Endodermal cell (in vitro differentiated cells): ENCODE measurements at regions not wholly inside any gene's neighbourhood (a gene's known extent, or its start where the extent isn't known, plus 50 kb on each side); places are given as distances from the start of the nearest gene placed in this dataset.
"Not testable (repeated sequence)": the region's sequence is repeated elsewhere in the genome, so short reads cannot be mapped to it uniquely, and the experiment has no call there.

ENCODE experiments used
- DNase-seq: peaks from one replicate; pipeline ENCODE4 v3.0.0-alpha.2; 2017
- H3K27ac ChIP-seq: 2 replicates; pipeline ENCODE4 v1.5.1; 2013; ENCODE audit warnings: mild to moderate bottlenecking, low read depth, low read length, moderate library complexity
- H3K27me3 ChIP-seq: 2 replicates; pipeline ENCODE4 v1.6.1; 2013; ENCODE audit warnings: mild to moderate bottlenecking, low read length, moderate library complexity; ENCODE audit not compliant: insufficient read depth, control insufficient read depth, poor library complexity, severe bottlenecking
- H3K36me3 ChIP-seq: 2 replicates; pipeline ENCODE4 v1.7.0; 2013; ENCODE audit warnings: mild to moderate bottlenecking, low read length, moderate library complexity; ENCODE audit not compliant: control insufficient read depth, insufficient read depth
- H3K4me1 ChIP-seq: one replicate; pipeline ENCODE4 v1.7.0; 2013; ENCODE audit warnings: low read length; ENCODE audit not compliant: control insufficient read depth, insufficient read depth
- H3K4me3 ChIP-seq: 2 replicates; pipeline ENCODE4 v1.5.1; 2013; ENCODE audit warnings: mild to moderate bottlenecking, low read length, moderate library complexity
- H3K9ac ChIP-seq: 2 replicates; pipeline ENCODE4 v1.6.1; 2013; ENCODE audit warnings: mild to moderate bottlenecking, low read length, moderate library complexity; ENCODE audit not compliant: poor library complexity, severe bottlenecking; ENCODE audit errors: extremely low read depth
- H3K9me3 ChIP-seq: 2 replicates; pipeline ENCODE4 v1.6.1; 2013; ENCODE audit warnings: mild to moderate bottlenecking, low read length, moderate library complexity; ENCODE audit not compliant: control insufficient read depth
- H3K27ac Mint-ChIP-seq: 2 replicates; pipeline ENCODE4 v1.8.0; 2020; ENCODE audit warnings: mixed read lengths
- H3K27me3 Mint-ChIP-seq: 2 replicates; pipeline ENCODE4 v1.8.0; 2021; ENCODE audit warnings: mild to moderate bottlenecking, mixed read lengths; ENCODE audit not compliant: insufficient read depth
- H3K36me3 Mint-ChIP-seq: 2 replicates; pipeline ENCODE4 v1.8.0; 2020; ENCODE audit warnings: low read depth, mixed read lengths
- H3K4me1 Mint-ChIP-seq: 2 replicates; pipeline ENCODE4 v1.8.0; 2020; ENCODE audit warnings: mixed read lengths
- H3K4me3 Mint-ChIP-seq: 2 replicates; pipeline ENCODE4 v1.8.0; 2020; ENCODE audit warnings: mild to moderate bottlenecking, moderate library complexity, mixed read lengths
- H3K9me3 Mint-ChIP-seq: 2 replicates; pipeline ENCODE4 v1.8.0; 2020; ENCODE audit warnings: mild to moderate bottlenecking, mixed read lengths
- WGBS, 2 experiments: methylation state at CpG; one replicate each; pipeline versions ENCODE4 v1.1.5 to v1.1.7; 2013; ENCODE audit warnings: missing lambda C conversion rate in 2 of 2, mixed read lengths in 1 of 2; ENCODE audit not compliant: insufficient coverage in 1 of 2, insufficient read length in 1 of 2; 5-methylcytosine and 5-hydroxymethylcytosine counted together
- TF ChIP-seq, protein P1 (sequence below): fragments of 200-600 bp; sonication (generic); conservative IDR thresholded peaks from 2 replicates; pipeline ENCODE4 v1.5.0; 2021; ENCODE audit warnings: antibody characterized with exemption, mild to moderate bottlenecking

DNA sequence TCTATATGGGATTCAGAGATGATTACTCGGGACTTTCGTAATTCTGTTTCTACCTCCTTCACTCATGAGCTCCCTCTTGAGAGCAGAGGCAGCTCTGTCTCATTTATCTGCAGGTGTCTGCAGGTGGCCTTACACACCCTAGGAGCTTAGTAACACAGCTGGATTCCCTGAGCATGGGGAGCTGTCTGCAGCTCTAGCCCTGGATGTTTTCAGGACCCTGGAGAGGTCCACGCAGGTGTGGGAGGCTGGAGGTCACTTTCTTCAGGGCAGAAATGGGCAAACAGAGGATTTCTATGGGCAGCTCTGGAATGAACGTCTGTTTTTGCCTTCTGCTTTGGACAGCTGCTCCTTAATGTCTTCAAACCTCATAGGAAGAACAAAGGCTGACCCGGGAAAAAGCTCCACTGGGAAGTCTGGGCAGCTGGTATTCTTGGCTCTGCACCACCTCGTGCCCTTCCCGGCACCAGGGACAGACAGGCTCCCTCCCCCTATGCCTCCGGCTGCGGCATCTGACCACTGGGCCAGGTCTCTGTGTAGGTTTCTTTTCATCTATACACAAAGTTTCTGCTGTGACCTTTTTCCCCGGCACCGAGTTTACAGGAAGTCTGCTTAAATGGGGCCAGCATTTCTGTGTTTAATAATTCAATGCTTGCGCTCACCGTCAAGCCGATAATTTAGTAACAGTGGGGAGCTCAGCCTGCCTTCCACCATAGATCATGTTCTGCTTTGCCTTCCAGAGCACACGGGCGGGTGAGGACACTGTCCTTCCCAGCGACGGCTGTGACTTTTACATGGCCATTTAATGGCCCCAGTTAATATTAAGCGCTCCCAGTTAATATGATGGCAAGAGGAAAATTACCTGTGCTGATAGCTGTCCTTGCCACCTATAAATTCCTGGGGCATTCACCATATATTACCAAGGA is 320.2 kb upstream of the SFSWAP start:
- H3K27me3 Mint-ChIP-seq = peaks cover 7% of the 10 kb centered on the region
- Histone ChIP-seq H3K9ac (no peak overlapping the region), H3K9me3 (peaks cover 4% of the 10 kb centered on the region), H3K27ac (no peak overlapping the region), H3K27me3 (no peaks in the 10 kb centered on the region), H3K4me3 (no peak overlapping the region), H3K4me1 (no peaks in the 10 kb centered on the region), H3K36me3 (no peaks in the 10 kb centered on the region)
- peaks cover 9% of the 10 kb centered on the region for H3K9me3 Mint-ChIP-seq
- H3K27ac Mint-ChIP-seq = no peak overlapping the region
- 76 to 78% methylated on average over 16 to 19 of the region's 19 CpGs for WGBS, 2 experiments
- H3K36me3 Mint-ChIP-seq = no peaks in the 10 kb centered on the region
- no peaks in the 10 kb centered on the region for H3K4me1 Mint-ChIP-seq
- TF ChIP-seq, protein P1, sequence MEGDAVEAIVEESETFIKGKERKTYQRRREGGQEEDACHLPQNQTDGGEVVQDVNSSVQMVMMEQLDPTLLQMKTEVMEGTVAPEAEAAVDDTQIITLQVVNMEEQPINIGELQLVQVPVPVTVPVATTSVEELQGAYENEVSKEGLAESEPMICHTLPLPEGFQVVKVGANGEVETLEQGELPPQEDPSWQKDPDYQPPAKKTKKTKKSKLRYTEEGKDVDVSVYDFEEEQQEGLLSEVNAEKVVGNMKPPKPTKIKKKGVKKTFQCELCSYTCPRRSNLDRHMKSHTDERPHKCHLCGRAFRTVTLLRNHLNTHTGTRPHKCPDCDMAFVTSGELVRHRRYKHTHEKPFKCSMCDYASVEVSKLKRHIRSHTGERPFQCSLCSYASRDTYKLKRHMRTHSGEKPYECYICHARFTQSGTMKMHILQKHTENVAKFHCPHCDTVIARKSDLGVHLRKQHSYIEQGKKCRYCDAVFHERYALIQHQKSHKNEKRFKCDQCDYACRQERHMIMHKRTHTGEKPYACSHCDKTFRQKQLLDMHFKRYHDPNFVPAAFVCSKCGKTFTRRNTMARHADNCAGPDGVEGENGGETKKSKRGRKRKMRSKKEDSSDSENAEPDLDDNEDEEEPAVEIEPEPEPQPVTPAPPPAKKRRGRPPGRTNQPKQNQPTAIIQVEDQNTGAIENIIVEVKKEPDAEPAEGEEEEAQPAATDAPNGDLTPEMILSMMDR = peak; percentile 53
- DNase-seq = peak; percentile 93
- H3K4me3 Mint-ChIP-seq = no peak overlapping the region

DNA sequence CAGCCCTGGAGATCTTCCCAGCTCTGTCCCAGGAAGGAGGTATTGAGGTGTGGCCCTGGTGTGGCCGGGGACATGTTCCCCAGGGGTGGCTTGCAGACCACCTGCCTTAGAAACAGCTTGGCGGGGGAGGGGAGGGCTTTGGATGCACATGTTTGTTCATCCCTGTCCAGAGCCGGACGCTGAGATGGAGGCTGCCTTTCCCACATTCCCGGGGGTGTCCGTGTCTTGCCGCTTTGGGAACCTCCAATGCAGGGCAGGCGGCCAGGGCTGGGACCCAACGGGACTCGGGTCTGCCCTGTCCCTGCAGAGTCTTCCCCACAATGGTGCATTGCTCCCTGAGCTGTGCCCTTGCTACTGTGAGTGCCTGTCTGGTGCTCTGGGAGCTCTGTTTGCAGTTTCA is 319.5 kb upstream of the SFSWAP start:
- Mint-ChIP-seq H3K4me3 (no peak overlapping the region), H3K36me3 (no peaks in the 10 kb centered on the region), H3K9me3 (peaks cover 9% of the 10 kb centered on the region), H3K27ac (no peak overlapping the region), H3K4me1 (no peaks in the 10 kb centered on the region), H3K27me3 (peaks cover 7% of the 10 kb centered on the region)
- H3K27ac ChIP-seq = no peak overlapping the region
- H3K4me1 ChIP-seq = no peaks in the 10 kb centered on the region
- H3K36me3 ChIP-seq = no peaks in the 10 kb centered on the region
- H3K4me3 ChIP-seq = no peak overlapping the region
- H3K9ac ChIP-seq = no peak overlapping the region
- TF ChIP-seq, protein P1 = no peak
- H3K9me3 ChIP-seq = peaks cover 12% of the 10 kb centered on the region
- H3K27me3 ChIP-seq = no peaks in the 10 kb centered on the region
- DNase-seq = no peak
- WGBS, 2 experiments = 73 to 86% methylated on average over 6 to 10 of the region's 10 CpGs

DNA sequence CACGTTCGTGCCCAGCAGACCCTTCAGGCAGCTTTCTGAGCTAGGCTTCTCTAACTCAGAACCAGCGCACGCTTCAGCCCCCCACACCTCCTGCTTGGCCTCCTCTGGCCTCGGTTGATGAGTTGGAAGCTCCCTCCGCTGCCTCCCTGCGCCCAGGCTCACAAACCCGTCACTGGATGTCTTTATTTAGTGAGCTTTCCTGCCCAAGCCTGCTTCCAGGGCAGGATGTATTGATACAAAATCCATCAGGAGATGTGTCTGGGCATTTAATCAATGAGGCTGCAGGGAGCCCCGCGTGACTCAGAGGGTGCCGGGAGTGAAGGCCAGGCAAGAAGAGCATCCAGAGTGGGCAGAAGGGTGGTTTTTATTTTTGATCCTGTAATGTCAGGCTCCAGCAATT is 316.1 kb upstream of the SFSWAP start:
- H3K9me3 ChIP-seq = peaks cover 41% of the 10 kb centered on the region
- H3K4me1 Mint-ChIP-seq, DNase-seq, H3K4me1 ChIP-seq, H3K27ac ChIP-seq, H3K36me3 ChIP-seq, H3K9ac ChIP-seq, H3K9me3 Mint-ChIP-seq, H3K27me3 ChIP-seq, H3K4me3 ChIP-seq, H3K27ac Mint-ChIP-seq, H3K36me3 Mint-ChIP-seq, H3K4me3 Mint-ChIP-seq: not testable (repeated sequence)
- peaks cover 16% of the 10 kb centered on the region for H3K27me3 Mint-ChIP-seq
- 85 to 92% methylated on average over 4 to 11 of the region's 11 CpGs for WGBS, 2 experiments

DNA sequence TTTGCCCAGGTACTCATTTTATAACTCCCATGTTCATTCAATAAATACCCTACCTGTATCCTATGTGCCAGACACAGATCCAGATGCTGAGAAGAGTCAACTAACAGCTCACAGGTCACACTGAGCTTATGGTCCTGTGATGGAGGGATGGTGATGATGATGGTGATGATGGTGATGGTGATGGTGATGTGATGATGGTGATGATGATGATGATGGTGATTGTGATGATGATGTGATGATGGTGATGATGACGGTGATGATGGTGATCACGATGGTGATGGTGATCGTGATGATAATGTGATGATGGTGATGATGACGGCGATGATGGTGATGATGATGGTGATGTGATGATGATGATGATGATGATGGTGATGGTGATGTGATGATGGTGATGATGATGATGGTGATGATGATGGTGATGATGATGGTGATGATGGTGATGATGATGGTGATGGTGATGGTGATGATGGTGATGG is 315.6 kb upstream of the SFSWAP start:
- H3K4me1 Mint-ChIP-seq, H3K4me3 Mint-ChIP-seq, H3K36me3 ChIP-seq, H3K4me1 ChIP-seq, H3K27ac Mint-ChIP-seq, H3K4me3 ChIP-seq, H3K9ac ChIP-seq, H3K36me3 Mint-ChIP-seq, DNase-seq, H3K27me3 ChIP-seq, H3K9me3 Mint-ChIP-seq, H3K27ac ChIP-seq: not testable (repeated sequence)
- WGBS, 2 experiments = 93 to 94% methylated on average over 5 of the region's 5 CpGs
- H3K9me3 ChIP-seq = peaks cover 41% of the 10 kb centered on the region
- H3K27me3 Mint-ChIP-seq = peaks cover 16% of the 10 kb centered on the region
